Endothelial cell of umbilical vein (primary cell): ENCODE measurements at regions not wholly inside any gene's neighbourhood (a gene's known extent, or its start where the extent isn't known, plus 50 kb on each side); places are given as distances from the start of the nearest gene placed in this dataset.

Source experiments
- BruUV-seq: library from RNA; stranded (reverse); fragments of 400-500 nt; replicated peaks from 2 replicates; lab custom pipeline; 2021; lab: Mats Ljungman, UMichigan
- CTCF ChIA-PET: fragments of 300-600, 350-600 bp; sonication (Branson Sonifier 250); formaldehyde crosslinking; loops from one replicate; lab custom pipeline; 2021; ENCODE audit warnings: antibody characterized with exemption, inconsistent platforms; lab: Charles Lee
- POLR2A ChIA-PET: fragments of 300-600, 350-600 bp; sonication (Branson Sonifier 250); formaldehyde crosslinking; loops from one replicate; lab custom pipeline; 2021; ENCODE audit warnings: antibody characterized with exemption, inconsistent platforms; lab: Charles Lee
- DNase-seq: peaks from one replicate; pipeline ENCODE4 v3.0.0-alpha.2; 2011; ENCODE audit warnings: low read depth, low spot score
- FAIRE-seq: peaks from 2 replicates; lab custom pipeline; 2011; peaks lifted over from hg19 to GRCh38; lab: Jason Lieb, UNC
- H2AFZ ChIP-seq: 2 replicates; pipeline ENCODE4 v1.6.0; 2012; ENCODE audit warnings: low read depth, low read length, control low read depth, inconsistent platforms
- H3K27ac ChIP-seq: 2 replicates; pipeline ENCODE4 v1.5.1; 2011; ENCODE audit warnings: low read depth, mild to moderate bottlenecking, control low read depth, low read length, moderate library complexity; ENCODE audit not compliant: insufficient read depth
- H3K27me3 ChIP-seq, 2 experiments: 2 replicates each; pipeline versions ENCODE4 v1.6.0 to v1.6.1; 2011; ENCODE audit warnings: low read length in 2 of 2, mixed read lengths in 1 of 2; ENCODE audit not compliant: control insufficient read depth in 2 of 2, insufficient read depth in 2 of 2
- H3K36me3 ChIP-seq, 2 experiments: 2 replicates in 1 of 2; 3 replicates in 1 of 2; pipeline ENCODE4 v1.5.1; 2011; ENCODE audit warnings: low read length in 2 of 2, mild to moderate bottlenecking in 1 of 2, moderate library complexity in 1 of 2; ENCODE audit not compliant: control insufficient read depth in 2 of 2, insufficient read depth in 2 of 2; ENCODE audit errors: extremely low read depth in 1 of 2
- H3K4me1 ChIP-seq: 3 replicates; pipeline ENCODE4 v1.5.1; 2011; ENCODE audit warnings: mild to moderate bottlenecking, low read length; ENCODE audit not compliant: control insufficient read depth, insufficient read depth; ENCODE audit errors: extremely low read depth
- H3K4me2 ChIP-seq: 2 replicates; pipeline ENCODE4 v1.6.1; 2011; ENCODE audit warnings: low read length, control low read depth, mixed read lengths; ENCODE audit not compliant: insufficient read depth
- H3K4me3 ChIP-seq, 3 experiments: fragments of 200-600 bp in 1 of 3; sonication (generic), shearing (Covaris generic) in 1 of 3; replicated peaks in 1 of 3; 2 replicates each; pipeline ENCODE4 v1.5.1; 2011 to 2016; ENCODE audit warnings: control low read depth in 3 of 3, low read length in 3 of 3, mild to moderate bottlenecking in 2 of 3, inconsistent platforms in 1 of 3, low read depth in 1 of 3, moderate library complexity in 1 of 3; ENCODE audit not compliant: insufficient read depth in 1 of 3
- H3K79me2 ChIP-seq: 2 replicates; pipeline ENCODE4 v1.6.0; 2012; ENCODE audit warnings: low read length, inconsistent platforms; ENCODE audit not compliant: control insufficient read depth, insufficient read depth
- H3K9ac ChIP-seq: replicated peaks from 2 replicates; pipeline ENCODE3; 2011; ENCODE audit warnings: low read length, control low read depth; ENCODE audit not compliant: insufficient read depth; ENCODE audit errors: extremely low read depth
- H3K9me1 ChIP-seq: replicated peaks from 3 replicates; pipeline ENCODE4 v1.6.0; 2011; ENCODE audit warnings: mild to moderate bottlenecking, low read length; ENCODE audit not compliant: control insufficient read depth, insufficient read depth; ENCODE audit errors: extremely low read depth
- H3K9me3 ChIP-seq: replicated peaks from 2 replicates; pipeline ENCODE4 v1.5.1; 2012; ENCODE audit warnings: low read length, inconsistent platforms; ENCODE audit not compliant: control insufficient read depth, insufficient read depth
- H4K20me1 ChIP-seq: replicated peaks from 2 replicates; pipeline ENCODE3; 2011; ENCODE audit warnings: mild to moderate bottlenecking, low read length; ENCODE audit not compliant: control insufficient read depth, insufficient read depth; ENCODE audit errors: extremely low read depth
- CTCF ChIP-seq, 2 donors: IDR thresholded peaks; 1 replicate in 1 of 2; 2 replicates in 1 of 2; pipeline ENCODE4 v1.5.1; 2011; ENCODE audit warnings: low read length in 2 of 2, mild to moderate bottlenecking in 2 of 2, moderate library complexity in 2 of 2, control low read depth in 1 of 2, inconsistent platforms in 1 of 2, low read depth in 1 of 2; ENCODE audit not compliant: insufficient read depth in 1 of 2; ENCODE audit errors: extremely low read depth in 1 of 2
- EZH2 ChIP-seq: IDR thresholded peaks from 2 replicates; pipeline ENCODE4 v1.6.1; 2012; ENCODE audit warnings: borderline replicate concordance, low read depth, mild to moderate bottlenecking, moderate library complexity, low read length, inconsistent platforms; ENCODE audit not compliant: severe bottlenecking
- FOS ChIP-seq: IDR thresholded peaks from 2 replicates; pipeline ENCODE4 v1.6.1; 2011; ENCODE audit warnings: mild to moderate bottlenecking, low read length, moderate library complexity, borderline replicate concordance; ENCODE audit not compliant: insufficient read depth
- GATA2 ChIP-seq: IDR thresholded peaks from 2 replicates; pipeline ENCODE4 v1.7.0; 2011; ENCODE audit warnings: low read depth, mild to moderate bottlenecking, moderate library complexity, mixed read lengths, low read length; ENCODE audit not compliant: insufficient read length, insufficient read depth
- JUN ChIP-seq: IDR thresholded peaks from 2 replicates; pipeline ENCODE4 v1.6.1; 2011; ENCODE audit warnings: borderline replicate concordance, low read depth; ENCODE audit not compliant: insufficient read length, insufficient read depth
- MYC ChIP-seq: IDR thresholded peaks from one replicate; pipeline ENCODE4 v1.6.1; 2011; ENCODE audit warnings: mild to moderate bottlenecking, low read depth, low read length
- POLR2A ChIP-seq: IDR thresholded peaks from 2 replicates; pipeline ENCODE4 v1.6.1; 2012; ENCODE audit warnings: low read depth, mild to moderate bottlenecking, control low read depth, low read length
- POLR2AphosphoS5 ChIP-seq: IDR thresholded peaks from 2 replicates; pipeline ENCODE4 v1.6.1; 2012; ENCODE audit warnings: low read depth, mild to moderate bottlenecking, control low read depth, low read length, moderate library complexity; ENCODE audit not compliant: insufficient read depth
- dilution Hi-C: fragments of 300-500 bp; cut with MboI; formaldehyde crosslinking; loops from one replicate; pipeline ENCODE4 v1.15.0; 2019; ENCODE audit warnings: low sequenced_read_pairs; ENCODE audit not compliant: extremely low pct_ligation_motif_present
- intact Hi-C: fragments of 100-400 bp; cut with micrococcal nuclease; formaldehyde crosslinking; loops from one replicate; pipeline ENCODE4 v1.10.0; 2022
- TF ChIP-seq, protein P1 (sequence below): IDR thresholded peaks from 2 replicates; pipeline ENCODE4 v1.6.1; 2011; ENCODE audit not compliant: insufficient read depth, insufficient read length

DNA sequence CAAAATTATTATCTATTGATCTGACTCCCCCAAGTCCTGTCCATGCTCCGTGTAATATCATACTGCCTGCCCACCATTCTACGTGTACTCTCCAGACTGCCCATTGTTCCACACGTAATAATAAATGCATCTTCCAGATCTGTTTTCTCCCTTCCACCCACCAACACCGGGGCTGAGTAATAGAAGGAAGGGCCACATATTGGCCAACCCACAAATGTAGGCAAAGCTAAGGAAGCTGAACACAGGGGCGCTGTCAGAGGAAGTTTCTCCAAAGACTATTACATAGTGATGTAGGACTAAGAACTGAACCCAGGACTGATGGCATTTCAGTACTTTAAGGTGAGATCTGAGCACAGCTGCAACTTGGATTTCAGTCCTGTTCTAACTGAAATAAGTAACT is 135.8 kb upstream of the GUCY1A1 start:
- CTCF ChIA-PET = interaction anchor here (1.5 to 3.3 kb wide), 3 partner anchors 251 to 422 kb away, joined by 8 to 41 read pairs (median 15); partner anchors contain the start of gene CTSO
- no peak for TF ChIP-seq FOS
- no peak for TF ChIP-seq MYC
- no peak for TF ChIP-seq POLR2A
- TF ChIP-seq CTCF (IDR thresholded peaks at IDR 0.05; ENCODE audit: extremely low read depth in 1 of 2, insufficient read depth in 1 of 2, low read depth in 1 of 2, low read length in 2 of 2) = no peak
- TF ChIP-seq GATA2 = no peak
- TF ChIP-seq, protein P1, sequence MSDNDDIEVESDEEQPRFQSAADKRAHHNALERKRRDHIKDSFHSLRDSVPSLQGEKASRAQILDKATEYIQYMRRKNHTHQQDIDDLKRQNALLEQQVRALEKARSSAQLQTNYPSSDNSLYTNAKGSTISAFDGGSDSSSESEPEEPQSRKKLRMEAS = no peak
- TF ChIP-seq EZH2 = no peak
- TF ChIP-seq JUN = no peak
- no peak for TF ChIP-seq POLR2AphosphoS5
- dilution Hi-C loops (no loop called here), intact Hi-C loops (loop anchor here (1.0 kb wide), 2 partner anchors 58 to 422 kb away; partner anchors contain the start of gene CTSO)
- H3K36me3 ChIP-seq = no peaks in the 10 kb centered on the region
- no peak overlapping the region for H3K9ac ChIP-seq
- no peak for DNase-seq
- no peaks in the 10 kb centered on the region for H3K9me3 ChIP-seq
- H2AFZ ChIP-seq = no peak overlapping the region
- peaks cover 13% of the 10 kb centered on the region for H3K4me1 ChIP-seq
- BruUV-seq = no TSS peak
- POLR2A ChIA-PET = no interaction called here
- H4K20me1 ChIP-seq = no peaks in the 10 kb centered on the region
- FAIRE-seq = no peak
- no peaks in the 10 kb centered on the region for H3K9me1 ChIP-seq
- no peak overlapping the region for H3K27ac ChIP-seq
- no peak overlapping the region for H3K4me3 ChIP-seq
- H3K79me2 ChIP-seq = no peaks in the 10 kb centered on the region
- H3K27me3 ChIP-seq = no peaks in the 10 kb centered on the region
- H3K4me2 ChIP-seq = no peak overlapping the region
